GM12891 (cell line): ENCODE measurements at regions not wholly inside any gene's neighbourhood (a gene's known extent, or its start where the extent isn't known, plus 50 kb on each side); places are given as distances from the start of the nearest gene placed in this dataset.

Source experiments
- PAX5 ChIP-seq: IDR thresholded peaks from 2 replicates; pipeline ENCODE4 v1.6.1; 2011; ENCODE audit warnings: low read length, moderate library complexity, mild to moderate bottlenecking; ENCODE audit not compliant: insufficient read depth, severe bottlenecking
- POLR2A ChIP-seq: IDR thresholded peaks from 2 replicates; pipeline ENCODE4 v1.6.1; 2011; ENCODE audit warnings: low read depth, low read length, control low read depth
- POLR2AphosphoS5 ChIP-seq: IDR thresholded peaks from 2 replicates; pipeline ENCODE4 v1.6.1; 2011; ENCODE audit warnings: low read depth, low read length, control low read depth
- TAF1 ChIP-seq: IDR thresholded peaks from 2 replicates; pipeline ENCODE4 v1.6.1; 2011; ENCODE audit warnings: low read depth, low read length, control low read depth

- no peak for TF ChIP-seq PAX5
- no peak for TF ChIP-seq POLR2AphosphoS5
- no peak for TF ChIP-seq POLR2A
- no peak for TF ChIP-seq TAF1
These were observed 103.0 kb upstream of the LSM8 start for GRCh38 chr7:118080947-118081346.
